ENCODE measurements at regions not wholly inside any gene's neighbourhood (a gene's known extent, or its start where the extent isn't known, plus 50 kb on each side); places are given as distances from the start of the nearest gene placed in this dataset.

- no peak for TF ChIP-seq EZH2 (IDR thresholded peaks at IDR 0.05; ENCODE audit: insufficient read depth, low read length)
- no peak for TF ChIP-seq CTCF (IDR thresholded peaks at IDR 0.05; ENCODE audit: insufficient read depth, low read depth, low read length)
These were observed 79.1 kb downstream of the CDC7 start for GRCh38 chr1:91579658-91580228.

All from astrocyte (in vitro differentiated cells and primary cell).